ENCODE measurements at regions not wholly inside any gene's neighbourhood (a gene's known extent, or its start where the extent isn't known, plus 50 kb on each side); places are given as distances from the start of the nearest gene placed in this dataset.

DNA sequence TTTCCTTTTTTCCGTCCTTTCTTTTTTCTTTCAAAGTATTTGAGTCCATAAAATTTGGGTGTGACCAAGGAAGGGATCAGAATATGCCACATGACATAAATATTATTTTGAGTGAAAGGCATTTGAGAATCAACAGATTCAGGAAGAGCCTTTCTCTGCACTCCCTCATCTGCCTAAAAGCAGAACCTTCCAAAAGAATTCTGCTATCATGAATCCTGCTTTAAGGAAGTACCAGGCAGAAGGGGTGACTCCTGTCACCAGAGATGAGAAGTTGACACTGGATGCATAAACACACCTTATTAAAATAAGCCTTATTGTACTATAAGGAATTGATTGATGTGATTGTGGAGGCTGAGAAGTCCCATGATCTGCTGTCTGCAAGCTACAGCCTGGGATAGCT, 196.7 kb downstream of the SREK1 start:
- Histone ChIP-seq H3K27ac (ENCODE audit: extremely low read depth, low read depth, low read length) (no peak overlapping the region), H3K4me3 (ENCODE audit: low read depth, low read length) (no peak overlapping the region), H3K36me3 (ENCODE audit: control insufficient read depth in 2 of 2, insufficient read depth in 1 of 2, low read length in 2 of 2) (no peaks in the 10 kb centered on the region), H3K4me1 (ENCODE audit: control insufficient read depth, insufficient read depth, low read length) (no peaks in the 10 kb centered on the region), H3K9me3 (ENCODE audit: control insufficient read depth, insufficient read depth, low read depth, low read length) (no peaks in the 10 kb centered on the region)
- ChIA-PET POLR2A (no interaction called here), CTCF (interaction anchor here (1.0 kb wide), 1 partner anchor 33 kb away, joined by 3 read pairs; no protein-coding TSS in a partner anchor)
- TF ChIP-seq ZNF843 (tag by site-specific recombination; IDR thresholded peaks at IDR 0.05) (no peak), ZNF2 (tag by site-specific recombination; IDR thresholded peaks at IDR 0.05) (no peak), ZNF629 (tag by site-specific recombination; IDR thresholded peaks at IDR 0.05) (no peak), REPIN1 (tag by site-specific recombination; IDR thresholded peaks at IDR 0.05; ENCODE audit: low read depth) (no peak), GLIS1 (tag by site-specific recombination; IDR thresholded peaks at IDR 0.05) (no peak), ZNF48 (tag by site-specific recombination; IDR thresholded peaks at IDR 0.05) (no peak), ZSCAN23 (tag by site-specific recombination; IDR thresholded peaks at IDR 0.05) (no peak), ZBTB17 (tag by site-specific recombination; IDR thresholded peaks at IDR 0.05) (no peak), SP2 (tag by site-specific recombination; IDR thresholded peaks at IDR 0.05) (no peak)

DNA sequence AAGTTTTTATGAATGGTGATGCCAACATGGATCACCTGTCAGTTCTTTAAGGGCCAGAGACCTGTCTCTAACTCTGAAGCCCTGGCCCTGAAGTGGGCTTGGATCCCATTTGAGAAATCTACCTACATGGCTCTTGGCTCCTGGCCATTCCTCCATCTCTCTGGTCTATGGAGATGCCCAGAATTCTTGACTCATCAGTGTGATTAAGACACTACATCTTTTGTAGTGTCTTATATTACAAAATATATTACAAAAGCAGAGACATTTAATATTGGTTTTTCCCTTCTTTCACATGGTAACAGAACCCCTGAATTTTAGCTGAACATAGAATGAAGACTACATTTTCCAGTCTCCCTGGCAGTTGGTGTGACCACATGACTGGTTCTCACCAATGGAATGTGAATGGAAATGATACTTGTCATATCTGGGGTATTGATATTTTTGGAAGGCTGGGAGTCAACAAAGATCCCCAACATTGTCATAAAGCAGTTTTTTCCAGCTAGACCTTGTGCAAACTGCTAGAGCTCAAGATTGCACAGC, 198.3 kb downstream of the SREK1 start:
- Histone ChIP-seq H3K9me3 (ENCODE audit: control insufficient read depth, insufficient read depth, low read depth, low read length) (no peaks in the 10 kb centered on the region), H3K27ac (ENCODE audit: extremely low read depth, low read depth, low read length) (no peak overlapping the region), H3K4me1 (ENCODE audit: control insufficient read depth, insufficient read depth, low read length) (no peaks in the 10 kb centered on the region), H3K4me3 (ENCODE audit: low read depth, low read length) (no peak overlapping the region), H3K36me3 (ENCODE audit: control insufficient read depth in 2 of 2, insufficient read depth in 1 of 2, low read length in 2 of 2) (no peaks in the 10 kb centered on the region)
- ChIA-PET CTCF (no interaction called here), POLR2A (no interaction called here)
- TF ChIP-seq ZNF138 (tag by site-specific recombination; IDR thresholded peaks at IDR 0.05; ENCODE audit: borderline replicate concordance) (no peak), ZNF837 (tag by site-specific recombination; IDR thresholded peaks at IDR 0.05) (no peak), PRDM1 (tag by site-specific recombination; IDR thresholded peaks at IDR 0.05) (no peak), ZBTB48 (tag by site-specific recombination; IDR thresholded peaks at IDR 0.05) (no peak), ZNF747 (tag by site-specific recombination; IDR thresholded peaks at IDR 0.05) (no peak), ZFP37 (tag by site-specific recombination; IDR thresholded peaks at IDR 0.05) (no peak), KLF9 (tag by site-specific recombination; IDR thresholded peaks at IDR 0.05; ENCODE audit: low read depth) (no peak), ZNF19 (tag by site-specific recombination; IDR thresholded peaks at IDR 0.05; ENCODE audit: low read depth) (no peak), ZNF223 (tag by site-specific recombination; IDR thresholded peaks at IDR 0.05) (no peak), KLF8 (tag by site-specific recombination; IDR thresholded peaks at IDR 0.05) (no peak), RBAK (tag by site-specific recombination; IDR thresholded peaks at IDR 0.05) (no peak), ZFHX2 (tag by site-specific recombination; conservative IDR thresholded peaks at IDR 0.05) (no peak), ZNF600 (tag by site-specific recombination; IDR thresholded peaks at IDR 0.05) (no peak), ZNF610 (tag by site-specific recombination; IDR thresholded peaks at IDR 0.05; ENCODE audit: borderline replicate concordance) (no peak), ZNF514 (tag by site-specific recombination; IDR thresholded peaks at IDR 0.05) (no peak)
- TF ChIP-seq, protein P1, sequence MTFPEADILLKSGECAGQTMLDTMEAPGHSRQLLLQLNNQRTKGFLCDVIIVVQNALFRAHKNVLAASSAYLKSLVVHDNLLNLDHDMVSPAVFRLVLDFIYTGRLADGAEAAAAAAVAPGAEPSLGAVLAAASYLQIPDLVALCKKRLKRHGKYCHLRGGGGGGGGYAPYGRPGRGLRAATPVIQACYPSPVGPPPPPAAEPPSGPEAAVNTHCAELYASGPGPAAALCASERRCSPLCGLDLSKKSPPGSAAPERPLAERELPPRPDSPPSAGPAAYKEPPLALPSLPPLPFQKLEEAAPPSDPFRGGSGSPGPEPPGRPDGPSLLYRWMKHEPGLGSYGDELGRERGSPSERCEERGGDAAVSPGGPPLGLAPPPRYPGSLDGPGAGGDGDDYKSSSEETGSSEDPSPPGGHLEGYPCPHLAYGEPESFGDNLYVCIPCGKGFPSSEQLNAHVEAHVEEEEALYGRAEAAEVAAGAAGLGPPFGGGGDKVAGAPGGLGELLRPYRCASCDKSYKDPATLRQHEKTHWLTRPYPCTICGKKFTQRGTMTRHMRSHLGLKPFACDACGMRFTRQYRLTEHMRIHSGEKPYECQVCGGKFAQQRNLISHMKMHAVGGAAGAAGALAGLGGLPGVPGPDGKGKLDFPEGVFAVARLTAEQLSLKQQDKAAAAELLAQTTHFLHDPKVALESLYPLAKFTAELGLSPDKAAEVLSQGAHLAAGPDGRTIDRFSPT (tag by site-specific recombination; IDR thresholded peaks at IDR 0.05): no peak
- TF ChIP-seq, protein P2, sequence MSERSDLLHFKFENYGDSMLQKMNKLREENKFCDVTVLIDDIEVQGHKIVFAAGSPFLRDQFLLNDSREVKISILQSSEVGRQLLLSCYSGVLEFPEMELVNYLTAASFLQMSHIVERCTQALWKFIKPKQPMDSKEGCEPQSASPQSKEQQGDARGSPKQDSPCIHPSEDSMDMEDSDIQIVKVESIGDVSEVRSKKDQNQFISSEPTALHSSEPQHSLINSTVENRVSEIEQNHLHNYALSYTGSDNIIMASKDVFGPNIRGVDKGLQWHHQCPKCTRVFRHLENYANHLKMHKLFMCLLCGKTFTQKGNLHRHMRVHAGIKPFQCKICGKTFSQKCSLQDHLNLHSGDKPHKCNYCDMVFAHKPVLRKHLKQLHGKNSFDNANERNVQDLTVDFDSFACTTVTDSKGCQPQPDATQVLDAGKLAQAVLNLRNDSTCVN (tag by site-specific recombination; optimal IDR thresholded peaks at IDR 0.05): no peak
- TF ChIP-seq, protein P3, sequence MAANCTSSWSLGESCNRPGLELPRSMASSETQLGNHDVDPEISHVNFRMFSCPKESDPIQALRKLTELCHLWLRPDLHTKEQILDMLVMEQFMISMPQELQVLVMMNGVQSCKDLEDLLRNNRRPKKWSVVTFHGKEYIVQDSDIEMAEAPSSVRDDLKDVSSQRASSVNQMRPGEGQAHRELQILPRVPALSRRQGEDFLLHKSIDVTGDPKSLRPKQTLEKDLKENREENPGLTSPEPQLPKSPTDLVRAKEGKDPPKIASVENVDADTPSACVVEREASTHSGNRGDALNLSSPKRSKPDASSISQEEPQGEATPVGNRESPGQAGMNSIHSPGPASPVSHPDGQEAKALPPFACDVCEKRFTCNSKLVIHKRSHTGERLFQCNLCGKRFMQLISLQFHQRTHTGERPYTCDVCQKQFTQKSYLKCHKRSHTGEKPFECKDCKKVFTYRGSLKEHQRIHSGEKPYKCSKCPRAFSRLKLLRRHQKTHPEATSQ (tag by site-specific recombination; IDR thresholded peaks at IDR 0.05): no peak
- TF ChIP-seq, protein P4, sequence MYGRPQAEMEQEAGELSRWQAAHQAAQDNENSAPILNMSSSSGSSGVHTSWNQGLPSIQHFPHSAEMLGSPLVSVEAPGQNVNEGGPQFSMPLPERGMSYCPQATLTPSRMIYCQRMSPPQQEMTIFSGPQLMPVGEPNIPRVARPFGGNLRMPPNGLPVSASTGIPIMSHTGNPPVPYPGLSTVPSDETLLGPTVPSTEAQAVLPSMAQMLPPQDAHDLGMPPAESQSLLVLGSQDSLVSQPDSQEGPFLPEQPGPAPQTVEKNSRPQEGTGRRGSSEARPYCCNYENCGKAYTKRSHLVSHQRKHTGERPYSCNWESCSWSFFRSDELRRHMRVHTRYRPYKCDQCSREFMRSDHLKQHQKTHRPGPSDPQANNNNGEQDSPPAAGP (tag by site-specific recombination; IDR thresholded peaks at IDR 0.05): no peak
